Skin epidermis (tissue), 12 donors: ENCODE measurements at regions not wholly inside any gene's neighbourhood (a gene's known extent, or its start where the extent isn't known, plus 50 kb on each side); places are given as distances from the start of the nearest gene placed in this dataset.

Experiments used
- H3K27ac ChIP-seq, 21 experiments: fragments of 200-600 bp; sonication (generic) in 11 of 21; one replicate each; pipeline ENCODE4 v1.5.0; 2020; ENCODE audit warnings: mild to moderate bottlenecking in 3 of 21, inconsistent platforms in 2 of 21, moderate library complexity in 2 of 21
- H3K4me3 ChIP-seq, 7 experiments: fragments of 200-600 bp; sonication (generic) in 2 of 7; one replicate each; pipeline ENCODE4 v1.5.0; 2020; ENCODE audit warnings: inconsistent platforms in 2 of 7, mild to moderate bottlenecking in 2 of 7, moderate library complexity in 1 of 7

DNA sequence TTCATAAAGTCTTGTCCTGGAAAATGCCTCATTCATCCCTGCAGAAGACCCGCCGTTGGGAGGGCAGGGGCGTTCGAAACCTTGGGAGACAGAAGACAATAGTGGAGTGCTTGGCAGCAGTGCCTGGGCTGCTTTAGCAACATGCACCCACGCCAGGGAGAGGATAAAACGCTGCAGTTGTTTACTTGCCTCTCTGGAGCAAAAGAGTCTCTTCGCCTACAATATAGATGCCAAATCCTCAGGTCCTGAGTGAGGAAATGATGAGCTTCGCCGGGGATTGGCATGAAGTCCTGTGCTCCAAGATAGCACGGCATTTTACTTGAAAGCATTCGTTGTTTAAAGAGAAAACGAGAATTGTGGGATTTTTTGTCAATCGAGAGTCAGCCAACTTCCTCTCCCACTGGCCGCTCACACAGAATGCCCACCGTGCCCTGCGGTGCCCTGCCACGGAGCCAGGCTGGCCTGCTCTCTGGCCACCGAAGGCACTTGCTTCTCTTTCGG is 152.5 kb upstream of the POU3F3 start:
- H3K27ac ChIP-seq, result no peak overlapping the region
- H3K4me3 ChIP-seq, result no peak overlapping the region

DNA sequence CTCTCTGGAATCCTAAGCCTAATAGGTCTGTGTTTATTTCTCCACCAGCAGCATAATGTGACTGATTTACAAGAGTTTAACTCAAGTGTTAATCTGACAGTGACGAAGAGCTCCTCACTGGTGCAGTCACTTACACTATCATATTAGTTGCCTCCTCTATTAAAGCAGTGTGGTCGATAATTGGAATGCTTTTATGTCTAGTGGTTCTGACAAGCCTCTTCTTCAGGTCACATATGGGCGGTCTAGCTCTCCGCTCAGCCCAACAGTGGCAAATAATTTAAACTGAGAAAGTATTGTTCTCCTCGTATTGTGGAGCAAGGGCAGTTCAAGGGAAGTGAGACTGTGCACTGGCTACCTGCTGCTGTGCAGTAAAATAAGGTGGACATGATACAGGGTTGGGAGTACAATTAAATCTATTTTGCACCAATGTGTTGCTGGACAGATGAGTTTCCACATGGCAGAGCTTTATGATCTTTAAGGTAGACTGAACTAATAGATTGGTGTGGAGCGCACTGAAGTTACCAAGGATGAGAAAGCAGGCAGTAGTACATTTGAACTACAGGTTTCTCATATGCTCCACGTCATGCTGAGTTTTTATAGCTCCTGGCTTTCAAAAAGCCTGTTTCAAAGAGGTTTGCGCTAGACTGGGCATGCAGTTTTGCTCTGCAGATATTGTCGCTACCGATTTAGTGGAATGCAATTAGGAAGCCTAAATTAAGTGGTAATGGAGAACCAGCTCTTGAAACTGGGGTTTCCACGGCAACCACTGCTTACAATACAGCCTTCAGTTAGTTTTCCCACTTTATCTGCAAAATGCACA is 151.7 kb upstream of the POU3F3 start:
- Histone ChIP-seq H3K4me3 (no peak overlapping the region), H3K27ac (no peak overlapping the region)

DNA sequence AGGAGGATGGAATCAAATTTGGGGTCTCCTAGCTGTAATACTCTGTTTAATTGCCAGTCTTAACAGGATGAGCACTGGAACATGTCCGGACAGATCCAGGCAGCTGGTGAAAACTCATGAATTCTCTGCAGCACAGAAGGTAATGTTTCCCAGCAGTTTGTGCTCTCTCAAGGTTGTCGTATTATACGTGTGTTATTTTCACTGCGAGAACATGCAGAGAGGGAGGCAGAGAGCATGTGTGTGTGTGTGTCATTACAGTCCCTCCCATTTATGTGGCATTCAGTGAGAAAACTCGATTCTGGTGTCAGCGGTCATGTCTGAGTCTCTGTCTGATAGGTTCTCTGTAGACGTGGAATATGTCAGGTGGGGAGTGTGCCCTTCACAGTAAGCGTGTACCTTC is 150.2 kb upstream of the POU3F3 start:
- Histone ChIP-seq H3K27ac (no peak overlapping the region), H3K4me3 (no peak overlapping the region)

DNA sequence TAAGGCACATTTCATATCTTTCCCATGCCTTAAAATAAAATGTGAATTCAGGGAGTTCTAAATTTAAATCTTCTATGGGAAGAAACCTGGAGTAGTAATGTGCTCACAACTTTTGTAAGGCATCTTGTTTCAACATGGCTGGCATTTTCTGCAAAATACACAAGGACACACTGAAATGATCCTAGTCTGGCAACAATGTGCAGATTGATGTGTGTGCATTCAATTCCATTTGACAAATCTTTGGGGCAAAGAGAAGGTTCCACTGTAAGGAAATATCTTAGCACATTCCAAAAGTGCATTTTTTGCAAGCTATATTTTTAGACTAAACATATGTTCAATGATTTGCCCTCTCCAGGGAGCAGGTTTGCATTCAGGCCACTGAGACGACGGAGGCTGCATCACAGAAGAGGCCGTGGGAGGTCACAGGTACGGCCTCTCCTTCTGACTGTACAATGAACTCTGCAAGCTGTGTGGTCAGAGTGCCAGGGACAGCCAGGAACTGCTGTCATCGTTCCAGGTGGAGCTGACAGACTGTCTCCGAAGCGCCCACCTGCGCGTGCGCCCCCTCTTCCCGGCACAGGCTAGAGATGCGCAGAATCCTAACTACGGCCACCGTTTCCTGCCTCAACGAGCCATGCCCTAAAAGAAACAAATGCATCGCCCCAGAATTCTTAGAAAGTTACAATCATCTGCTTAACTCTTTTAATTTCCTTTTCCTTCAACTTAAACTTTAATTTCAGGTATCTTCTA is 149.2 kb upstream of the POU3F3 start:
- Histone ChIP-seq H3K4me3 (no peak overlapping the region), H3K27ac (no peak overlapping the region)

DNA sequence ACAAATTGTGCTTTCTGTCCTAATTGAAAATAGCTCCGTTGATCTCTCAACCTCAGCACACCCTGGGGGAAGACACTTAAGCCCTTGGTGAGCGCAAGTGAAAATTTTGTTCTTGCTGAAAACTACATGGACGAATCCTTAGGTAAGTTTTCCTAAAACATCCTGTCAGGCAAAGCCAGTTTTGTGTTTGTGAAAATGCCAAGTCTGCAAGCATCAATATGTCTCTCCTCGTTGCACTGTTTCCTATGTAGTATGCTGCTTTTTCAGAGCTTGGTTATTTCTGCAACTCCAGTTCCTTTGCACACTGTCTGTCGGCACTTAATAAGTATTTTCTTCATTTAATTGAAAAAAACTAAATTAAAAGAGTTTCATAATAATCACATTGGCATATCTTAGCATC is 146.9 kb upstream of the POU3F3 start:
- no peak overlapping the region for H3K4me3 ChIP-seq
- H3K27ac ChIP-seq, result no peak overlapping the region

DNA sequence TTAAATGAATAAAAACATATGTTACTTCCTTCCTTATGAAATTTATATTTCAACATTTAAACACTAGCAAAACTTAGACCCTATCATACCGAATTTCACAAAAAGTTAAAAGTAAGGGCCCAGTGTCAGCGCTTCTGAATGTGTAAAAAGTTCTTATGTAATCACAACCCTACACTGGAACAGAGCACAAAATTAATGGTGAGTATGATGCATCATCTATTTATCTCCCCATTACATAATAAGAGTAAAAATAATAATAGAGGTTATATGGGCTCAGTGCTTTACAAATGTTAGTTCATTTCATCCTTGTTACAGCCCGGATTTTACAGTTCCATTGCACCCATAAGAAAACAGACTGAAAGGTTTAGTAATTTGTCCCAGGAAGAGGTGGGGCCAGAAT is 144.9 kb upstream of the POU3F3 start:
- H3K4me3 ChIP-seq, result no peak overlapping the region
- no peak overlapping the region for H3K27ac ChIP-seq

DNA sequence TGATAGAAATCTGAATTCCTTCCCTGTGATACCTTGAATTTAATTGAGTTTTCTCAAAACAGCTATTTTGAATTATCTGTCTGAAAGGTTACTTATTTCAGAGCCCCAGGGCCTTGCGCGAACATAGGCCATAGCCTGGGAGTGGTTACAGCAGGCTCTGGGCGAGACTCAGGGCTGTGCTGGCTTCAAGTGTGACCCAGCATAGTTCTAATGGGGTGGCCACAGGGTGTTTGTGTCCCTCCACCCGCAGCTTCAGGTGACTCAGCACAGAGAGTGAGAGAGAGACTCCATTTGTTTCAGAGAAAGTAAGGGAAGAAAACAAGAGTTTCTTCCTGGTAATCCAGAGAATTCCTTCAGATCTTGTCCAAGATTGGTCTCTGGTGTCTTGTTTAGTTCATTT is 137.9 kb upstream of the POU3F3 start:
- Histone ChIP-seq H3K27ac (no peak overlapping the region), H3K4me3 (no peak overlapping the region)

DNA sequence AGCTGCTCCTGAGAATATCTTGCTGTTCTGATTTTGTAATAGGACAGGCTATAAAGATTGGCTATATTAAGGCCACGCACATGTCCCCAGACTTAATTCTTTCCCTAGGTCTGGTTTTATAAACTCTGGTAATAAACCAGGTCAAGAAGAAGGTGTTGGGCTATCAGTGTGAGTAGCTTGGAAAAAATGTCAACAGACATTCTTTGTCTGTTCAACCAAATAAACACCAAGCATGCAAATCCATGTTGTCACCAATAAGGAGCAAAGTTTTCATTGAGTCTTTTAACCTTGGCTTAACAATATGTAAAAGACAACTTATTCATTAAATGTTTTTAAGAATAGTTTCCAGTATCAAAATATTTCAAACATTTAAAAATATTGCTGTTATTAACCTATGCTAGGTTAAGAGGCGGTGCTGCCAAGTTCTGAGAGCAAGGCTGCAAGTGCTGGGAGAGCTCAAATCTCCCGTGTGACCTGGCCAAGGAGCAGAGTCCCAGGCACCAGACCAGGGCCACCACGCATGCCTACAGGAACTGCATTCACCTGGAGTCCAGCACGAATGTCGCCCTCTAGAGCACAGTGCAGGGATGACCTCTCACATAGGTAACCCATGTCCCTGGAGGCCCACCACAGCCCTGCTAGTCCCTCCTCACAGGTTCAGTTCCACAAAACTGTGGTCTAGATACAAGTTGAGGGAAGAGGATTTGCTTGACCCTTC is 120.5 kb upstream of the POU3F3 start:
- Histone ChIP-seq H3K27ac (no peak overlapping the region), H3K4me3 (no peak overlapping the region)

DNA sequence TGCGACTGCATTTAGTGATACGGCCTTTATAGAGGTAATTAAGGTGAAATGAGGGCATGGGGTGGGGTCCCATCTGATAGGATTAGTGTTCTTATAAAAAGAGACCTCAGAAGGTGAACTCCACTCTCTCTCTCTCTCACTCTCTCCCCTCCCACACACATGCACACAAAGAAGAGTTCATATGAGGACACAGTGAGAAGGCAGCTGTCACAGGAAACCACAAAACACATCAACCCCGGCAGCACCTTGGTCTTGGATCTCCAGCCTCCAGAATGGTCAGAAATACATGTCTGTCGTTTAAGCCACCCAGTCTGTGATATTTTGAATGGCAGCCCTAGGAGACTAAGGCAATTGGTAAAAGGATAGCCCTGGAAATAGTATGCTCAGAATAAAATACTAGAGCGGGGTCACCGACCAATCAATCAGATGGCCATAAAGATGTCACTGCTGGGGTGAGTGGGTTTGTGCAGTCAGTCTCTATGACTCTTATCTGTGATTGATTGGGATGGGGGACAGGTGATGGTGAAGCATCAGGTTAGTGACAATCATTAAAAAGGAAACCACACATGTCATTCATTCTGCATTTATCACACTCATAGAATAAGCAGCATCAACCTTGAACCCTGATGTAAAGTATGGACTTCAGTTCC is 118.9 kb upstream of the POU3F3 start:
- no peak overlapping the region for H3K4me3 ChIP-seq
- H3K27ac ChIP-seq, result no peak overlapping the region

DNA sequence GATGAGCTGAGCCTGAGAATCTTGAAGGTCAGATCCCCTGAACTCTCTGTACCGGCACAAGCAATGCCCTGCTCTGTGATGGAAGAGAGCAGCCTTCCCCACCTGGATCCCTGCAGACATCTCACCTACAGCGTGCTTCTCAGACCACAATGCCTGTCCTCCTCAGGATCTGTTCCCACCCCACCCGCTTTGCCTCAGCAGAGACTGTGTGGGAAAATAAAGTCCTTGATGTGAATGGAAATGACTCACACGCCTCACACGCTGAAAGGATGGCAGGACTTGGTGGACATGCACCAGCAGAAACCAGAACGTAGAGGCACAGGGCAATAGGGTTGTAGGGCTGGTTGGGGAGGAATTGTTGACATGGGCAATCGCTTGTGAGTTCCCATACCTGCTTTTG is 117.9 kb upstream of the POU3F3 start:
- Histone ChIP-seq H3K27ac (no peak overlapping the region), H3K4me3 (no peak overlapping the region)

DNA sequence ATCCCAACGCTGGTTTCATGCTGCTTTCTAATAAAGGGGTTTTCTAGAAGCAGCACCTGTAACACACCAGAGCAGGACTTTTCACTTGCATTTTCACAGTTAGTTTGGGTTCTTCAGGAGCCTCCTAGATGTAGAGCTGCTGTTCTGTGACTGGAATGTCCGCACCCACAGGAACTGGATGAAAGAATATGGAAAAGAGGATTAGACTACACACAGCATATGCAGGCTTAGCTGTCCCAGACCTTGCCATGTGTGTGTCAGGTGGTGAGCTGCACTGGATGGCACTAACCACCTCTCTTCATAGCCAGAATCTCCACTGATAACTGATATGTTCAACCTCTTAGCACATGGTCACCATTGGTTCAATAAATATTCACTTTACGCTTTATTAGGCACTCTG is 112.1 kb upstream of the POU3F3 start:
- Histone ChIP-seq H3K4me3 (no peak overlapping the region), H3K27ac (no peak overlapping the region)

DNA sequence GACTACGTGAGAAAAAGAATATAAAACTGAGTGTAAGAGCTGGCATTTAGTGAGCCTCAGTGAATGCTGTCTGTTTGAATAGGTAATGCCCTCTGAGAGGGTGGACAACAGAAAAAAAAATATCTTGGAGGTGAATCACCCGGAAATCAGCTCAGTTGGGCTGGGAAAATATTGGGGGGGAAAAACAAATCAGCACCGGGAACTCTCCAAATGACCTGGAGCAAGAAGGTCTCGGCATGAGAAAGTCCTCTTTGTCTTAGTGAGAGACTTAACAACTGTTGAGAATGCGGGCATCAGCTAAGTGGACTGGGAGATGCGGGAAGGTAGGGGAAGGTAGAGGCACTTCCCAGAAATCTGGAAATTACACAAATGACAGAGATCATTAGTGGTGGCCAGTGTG is 109.4 kb upstream of the POU3F3 start:
- no peak overlapping the region for H3K27ac ChIP-seq
- H3K4me3 ChIP-seq, result no peak overlapping the region

DNA sequence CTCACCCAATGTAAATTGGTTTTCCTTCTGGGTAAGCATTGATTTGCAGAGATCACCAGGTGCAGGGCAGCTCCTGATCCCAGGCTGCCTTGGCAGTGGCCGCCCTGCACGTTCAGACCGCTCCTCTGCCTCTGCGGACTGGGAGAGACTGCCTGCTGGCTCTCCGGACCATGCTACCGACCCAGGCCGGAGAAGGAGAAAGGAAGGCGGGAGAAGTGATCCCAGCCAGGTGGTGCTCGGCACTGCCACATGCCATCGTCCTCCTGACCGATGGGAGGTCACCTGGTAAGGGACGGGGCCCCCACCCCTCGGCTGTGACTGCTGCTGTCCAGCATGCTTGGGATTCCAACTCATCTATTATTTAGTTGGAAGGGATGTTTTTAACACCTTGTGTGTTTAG is 108.1 kb upstream of the POU3F3 start:
- no peak overlapping the region for H3K4me3 ChIP-seq

DNA sequence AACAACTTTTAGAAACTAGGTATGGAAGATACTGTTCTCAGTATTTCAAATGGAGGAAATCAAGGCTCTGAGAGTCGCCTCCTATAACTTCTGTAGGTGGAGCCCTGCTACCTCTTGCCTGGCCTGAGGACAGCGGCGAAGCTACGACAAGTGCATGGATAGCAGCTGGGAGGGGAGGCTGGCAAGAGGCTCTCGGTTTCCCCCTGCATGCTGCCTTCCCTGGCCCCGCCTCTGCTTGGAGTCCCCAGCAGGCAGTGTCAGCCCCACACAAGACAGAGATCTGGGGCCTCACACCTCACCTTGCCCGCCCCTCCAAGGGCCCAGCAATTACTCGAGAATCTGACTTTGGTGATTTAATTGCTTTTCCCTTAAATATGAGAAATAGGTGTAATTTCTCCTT is 107.6 kb upstream of the POU3F3 start:
- H3K27ac ChIP-seq, result no peak overlapping the region

More for the DNA sequence above, 108.1 kb upstream of the POU3F3 start:
- H3K27ac ChIP-seq, result no peak overlapping the region

DNA sequence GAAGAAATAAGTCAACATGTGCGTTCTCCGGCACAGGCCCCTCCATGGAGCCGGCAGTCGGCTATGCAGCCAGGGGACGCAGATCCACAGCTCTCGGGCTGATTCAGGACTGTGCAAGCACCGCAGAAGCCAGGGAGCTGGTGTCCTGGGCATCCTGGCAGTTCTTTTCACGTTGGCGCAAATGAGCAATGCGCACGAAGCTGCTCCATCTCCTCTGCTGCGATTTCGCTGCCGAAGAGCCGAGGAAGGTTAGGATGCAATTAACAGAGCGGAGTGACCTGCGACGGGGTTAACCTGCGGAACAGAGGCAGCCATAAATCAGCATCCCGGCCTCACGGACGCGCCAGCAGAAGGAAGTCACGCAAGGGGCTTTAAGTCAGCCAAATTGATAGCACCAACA is 107.1 kb upstream of the POU3F3 start:
- Histone ChIP-seq H3K27ac (no peak overlapping the region), H3K4me3 (no peak overlapping the region)

More for the DNA sequence above, 107.6 kb upstream of the POU3F3 start:
- no peak overlapping the region for H3K4me3 ChIP-seq

DNA sequence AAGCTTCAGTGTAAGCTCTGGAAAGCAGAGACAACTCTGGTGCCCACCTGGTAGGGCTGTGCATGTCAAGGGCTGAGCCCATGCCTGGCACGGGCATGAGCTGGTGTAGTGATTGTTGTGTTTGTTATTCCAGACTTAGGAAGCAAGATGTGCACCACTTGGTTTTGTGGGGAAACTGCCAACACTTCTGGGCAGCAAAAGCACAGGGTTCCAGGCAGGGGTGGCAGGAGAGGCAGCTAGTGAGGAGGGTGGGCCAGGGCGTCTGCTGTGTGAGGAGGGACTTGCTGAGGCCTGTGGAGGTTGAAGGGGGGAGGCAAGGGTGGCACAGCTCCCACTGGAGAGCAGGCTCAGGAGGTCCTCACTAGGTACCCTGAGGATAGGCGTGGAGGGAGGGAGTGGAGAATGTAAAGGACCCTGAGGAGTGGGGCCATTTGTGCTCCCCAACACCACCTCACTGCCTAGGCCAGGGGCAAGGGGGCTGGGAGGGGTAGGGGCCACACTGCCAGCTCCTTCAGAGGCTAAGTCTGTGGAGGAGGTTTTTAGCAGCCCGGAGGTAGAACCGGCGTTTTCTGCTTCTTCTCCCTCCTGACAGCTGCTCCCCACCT is 104.0 kb upstream of the POU3F3 start:
- Histone ChIP-seq H3K4me3 (no peak overlapping the region), H3K27ac (no peak overlapping the region)

DNA sequence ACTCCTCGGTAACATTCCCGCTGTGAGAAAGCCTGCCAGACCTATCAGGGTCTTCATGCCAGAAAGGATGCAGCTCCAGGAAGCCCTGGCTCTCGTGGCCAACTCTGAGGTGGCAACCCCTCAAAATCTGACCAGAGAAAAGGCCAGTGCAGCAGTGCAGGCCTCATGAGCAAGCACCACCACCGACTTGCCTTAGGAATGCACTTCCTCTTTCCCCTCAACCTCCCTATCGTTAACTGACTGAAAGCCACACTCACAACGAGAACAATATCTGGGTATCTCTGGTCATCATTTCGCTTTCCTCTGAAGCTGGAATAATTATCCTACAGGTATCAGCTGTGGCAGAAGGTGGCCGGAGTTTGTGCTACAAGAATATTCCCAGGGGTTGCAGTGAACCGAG is 101.4 kb upstream of the POU3F3 start:
- no peak overlapping the region for H3K4me3 ChIP-seq
- no peak overlapping the region for H3K27ac ChIP-seq

DNA sequence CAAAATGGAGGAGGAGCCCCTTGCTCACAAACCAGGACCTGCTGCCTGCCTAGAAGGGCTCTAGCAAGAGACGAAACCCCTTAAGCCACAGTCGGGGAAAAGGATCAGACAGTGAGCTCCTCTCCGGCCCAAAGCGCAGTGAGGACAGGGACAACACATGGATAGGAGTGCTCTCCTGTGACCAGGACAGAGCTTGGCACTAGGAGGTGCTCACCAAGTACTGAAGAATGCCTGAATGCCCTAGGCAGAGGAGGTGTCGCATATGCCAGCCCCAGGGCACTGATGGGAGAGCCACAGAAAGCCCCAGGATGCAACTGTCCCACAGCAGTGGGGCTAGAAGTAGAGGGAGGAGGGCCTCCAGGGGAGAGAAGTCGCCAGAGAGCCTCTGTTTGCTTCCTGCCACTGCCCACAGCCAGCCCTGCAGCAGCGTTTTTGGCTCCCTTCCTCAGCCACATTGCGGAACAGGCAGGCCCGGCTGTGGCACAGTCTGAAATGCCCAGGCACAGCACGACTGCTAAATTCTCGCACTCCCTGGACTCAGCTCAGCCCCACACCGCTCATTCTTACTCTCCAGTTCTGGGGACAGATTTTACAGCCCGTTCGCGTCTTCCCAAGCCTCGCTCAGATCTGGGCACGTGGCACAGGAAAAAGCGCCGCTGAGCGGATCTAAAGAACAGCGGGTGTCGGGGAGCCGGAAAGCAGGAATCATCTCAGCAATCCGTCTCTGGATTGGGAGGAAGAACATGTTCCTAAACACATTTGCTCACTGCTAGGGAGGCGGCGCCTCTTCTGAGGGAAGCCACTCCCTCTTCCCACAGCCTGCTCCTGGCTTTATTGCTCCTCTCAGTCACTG is 98.7 kb upstream of the POU3F3 start:
- no peak overlapping the region for H3K4me3 ChIP-seq

DNA sequence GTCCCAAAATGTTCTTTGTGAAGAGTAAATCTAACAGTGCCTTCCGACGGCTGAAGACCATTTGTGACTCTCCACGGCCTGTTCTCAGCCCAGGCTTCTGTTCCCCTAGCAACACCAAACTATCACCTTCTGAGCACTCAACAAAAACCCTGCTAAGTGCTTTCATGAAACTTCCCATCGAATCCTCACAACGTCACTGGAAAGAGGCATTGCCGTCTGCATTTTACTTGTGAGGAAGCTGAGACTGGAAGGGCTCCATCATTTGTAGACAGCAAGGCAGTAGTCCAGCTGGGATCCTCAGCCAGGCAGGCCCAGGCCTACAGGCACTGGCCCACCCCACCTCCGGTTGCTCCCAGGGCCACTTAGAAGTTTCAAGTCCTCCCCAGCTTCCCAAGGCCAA is 97.8 kb upstream of the POU3F3 start:
- H3K4me3 ChIP-seq, result no peak overlapping the region
- H3K27ac ChIP-seq, result no peak overlapping the region

More for the DNA sequence above, 98.7 kb upstream of the POU3F3 start:
- no peak overlapping the region for H3K27ac ChIP-seq
